ES-I3 (cell line): ENCODE measurements at regions not wholly inside any gene's neighbourhood (a gene's known extent, or its start where the extent isn't known, plus 50 kb on each side); places are given as distances from the start of the nearest gene placed in this dataset.
"Not testable (repeated sequence)": the region's sequence is repeated elsewhere in the genome, so short reads cannot be mapped to it uniquely, and the experiment has no call there.

Source experiments
- H3K36me3 ChIP-seq: 2 replicates; pipeline ENCODE4 v1.6.1; 2013; ENCODE audit warnings: mild to moderate bottlenecking, low read length, control low read depth, moderate library complexity; ENCODE audit not compliant: insufficient read depth
- H3K4me1 ChIP-seq: 2 replicates; pipeline ENCODE4 v1.6.1; 2013; ENCODE audit warnings: mild to moderate bottlenecking, control low read depth, low read length; ENCODE audit not compliant: insufficient read depth
- H3K9ac ChIP-seq: 2 replicates; pipeline ENCODE4 v1.6.1; 2013; ENCODE audit warnings: low read depth, mild to moderate bottlenecking, low read length, moderate library complexity
- H3K9me3 ChIP-seq: 2 replicates; pipeline ENCODE4 v1.6.1; 2013; ENCODE audit warnings: mild to moderate bottlenecking, low read length, moderate library complexity; ENCODE audit not compliant: control insufficient read depth, insufficient read depth

DNA sequence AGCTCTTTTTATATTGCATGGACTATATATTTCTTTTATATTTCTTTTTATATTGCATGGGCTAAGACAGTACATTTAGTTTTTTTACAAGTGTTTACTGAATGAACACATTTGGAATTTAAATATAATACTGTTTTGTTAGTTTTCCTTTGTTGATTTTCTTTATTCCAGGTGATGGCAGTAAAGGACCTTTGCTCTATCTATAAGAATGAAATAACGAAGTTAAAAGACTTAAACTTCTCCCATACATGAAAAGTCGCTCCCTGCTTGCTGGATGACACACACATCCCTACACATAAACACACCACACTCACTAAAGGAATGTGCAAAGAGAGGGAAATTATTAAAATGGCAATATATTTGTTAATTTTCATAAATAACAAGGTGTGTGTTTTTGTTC lies 102.5 kb upstream of the ANXA10 start:
- Histone ChIP-seq H3K36me3 (no peaks in the 10 kb centered on the region), H3K4me1 (no peaks in the 10 kb centered on the region), H3K9ac (no peak overlapping the region), H3K9me3 (no peaks in the 10 kb centered on the region)

DNA sequence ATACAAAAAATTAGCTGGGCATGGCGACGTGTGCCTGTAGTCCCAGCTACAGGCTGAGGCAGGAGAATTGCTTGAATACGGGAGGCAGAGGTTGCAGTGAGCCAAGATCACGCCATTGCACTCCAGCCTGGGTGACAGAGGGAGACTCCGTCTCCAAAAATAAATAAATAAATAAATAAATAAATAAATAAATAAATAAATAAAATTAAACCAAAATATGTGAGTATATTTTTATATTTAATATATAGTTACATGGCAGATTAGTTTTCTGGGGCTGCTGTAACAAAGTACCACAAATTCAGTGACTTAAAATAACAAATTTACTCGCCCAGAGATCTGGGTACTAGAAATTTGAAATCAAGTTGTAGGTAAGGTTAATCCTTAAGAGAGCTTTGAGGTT lies 84.2 kb upstream of the ANXA10 start:
- H3K9ac ChIP-seq, H3K4me1 ChIP-seq, H3K9me3 ChIP-seq, H3K36me3 ChIP-seq: not testable (repeated sequence)

DNA sequence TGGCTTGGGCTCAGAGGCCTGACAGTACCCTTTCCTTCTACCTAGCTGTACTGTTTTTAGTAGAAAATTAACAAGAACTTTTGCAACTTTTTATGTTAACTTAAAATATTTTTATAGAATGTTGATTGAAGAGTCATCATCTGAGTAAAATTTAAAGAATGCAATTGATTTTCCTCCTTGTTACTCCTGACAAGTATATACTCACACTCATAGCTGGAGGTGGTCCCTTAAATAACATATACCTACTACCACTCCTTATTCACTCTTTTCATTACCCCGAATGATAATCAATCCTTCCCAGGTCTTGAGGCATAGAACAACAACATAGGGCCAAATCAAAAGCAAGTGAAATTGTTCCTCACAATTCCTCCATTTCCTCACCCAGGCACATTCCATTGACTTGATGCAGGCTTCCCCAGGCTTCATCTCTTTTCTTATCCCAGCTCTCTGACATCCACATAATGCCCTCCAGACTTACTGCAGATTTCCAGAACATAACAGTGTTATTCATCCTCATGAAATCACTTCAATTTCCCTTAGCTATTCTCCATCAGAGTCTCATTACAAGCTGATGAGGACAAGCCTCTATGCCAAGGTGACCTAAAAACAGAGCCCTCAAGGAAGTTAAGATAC lies 73.2 kb upstream of the ANXA10 start:
- H3K4me1 ChIP-seq: peaks cover 9% of the 10 kb centered on the region; the same call in 1 of the 2 replicates
- no peak overlapping the region for H3K9ac ChIP-seq
- H3K9me3 ChIP-seq: peaks cover 7% of the 10 kb centered on the region
- no peaks in the 10 kb centered on the region for H3K36me3 ChIP-seq

DNA sequence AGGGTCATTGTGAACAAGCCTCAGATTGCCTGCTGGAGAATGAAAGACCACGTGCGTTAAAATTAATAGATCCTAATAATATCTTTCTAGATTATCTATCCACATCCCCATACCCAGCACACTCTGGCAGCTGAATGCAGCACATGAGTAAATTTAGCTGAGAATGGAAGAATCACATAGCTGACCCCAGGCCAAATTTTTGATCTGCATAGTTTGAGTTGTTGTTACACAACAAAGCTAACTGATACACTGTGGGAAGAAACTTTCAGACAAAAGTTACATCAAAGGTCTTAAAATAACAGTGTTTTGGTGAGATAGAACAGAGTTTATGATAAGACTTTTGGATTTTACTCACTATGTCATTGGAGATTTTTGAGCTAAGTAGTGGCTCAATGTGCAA lies 72.4 kb upstream of the ANXA10 start:
- Histone ChIP-seq H3K36me3 (no peaks in the 10 kb centered on the region), H3K9me3 (peaks cover 7% of the 10 kb centered on the region), H3K4me1 (peaks cover 9% of the 10 kb centered on the region; the same call in 1 of the 2 replicates), H3K9ac (no peak overlapping the region)

DNA sequence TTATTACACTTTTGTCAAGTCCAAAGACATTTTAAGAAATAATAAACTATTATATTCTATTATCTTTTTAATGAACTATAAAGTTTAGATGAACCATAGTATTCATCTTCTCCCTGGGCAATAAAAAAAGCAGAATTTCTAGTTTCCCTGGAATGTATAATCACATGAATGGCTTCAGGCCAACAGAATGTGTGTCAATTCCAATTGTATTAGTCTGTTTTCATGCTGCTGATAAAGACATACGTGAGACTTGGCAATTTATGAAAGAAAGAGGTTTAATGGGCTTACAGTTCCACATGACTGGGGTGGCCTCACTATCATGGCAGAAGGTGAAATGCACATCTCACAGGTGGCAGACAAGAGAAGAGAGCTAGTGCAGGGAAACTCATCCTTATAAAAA lies 70.7 kb upstream of the ANXA10 start:
- Histone ChIP-seq H3K9me3 (peaks cover 7% of the 10 kb centered on the region), H3K9ac (no peak overlapping the region), H3K4me1 (peaks cover 6% of the 10 kb centered on the region; the same call in 1 of the 2 replicates), H3K36me3 (no peaks in the 10 kb centered on the region)

DNA sequence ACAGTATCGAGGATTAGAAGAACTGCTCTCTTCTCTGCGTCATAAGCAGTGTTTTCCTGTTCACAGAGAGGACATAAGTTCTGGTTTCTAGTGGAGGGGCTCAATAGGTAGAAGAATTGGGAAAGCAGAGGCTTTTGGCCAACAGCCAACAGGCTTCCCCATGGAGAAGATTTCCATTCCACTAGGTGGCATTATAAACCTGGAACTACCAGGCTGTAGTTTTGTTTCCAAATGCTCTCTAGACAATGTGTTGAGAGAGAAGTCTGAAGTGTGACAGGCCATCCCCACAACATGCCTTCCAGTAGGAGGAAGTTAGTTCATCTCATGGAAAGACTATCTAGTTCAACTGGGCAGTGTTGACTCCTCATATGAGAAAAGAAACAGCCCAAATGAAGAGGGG lies 63.8 kb upstream of the ANXA10 start:
- Histone ChIP-seq H3K9me3 (no peaks in the 10 kb centered on the region; the same call in 1 of the 2 replicates), H3K9ac (no peak overlapping the region), H3K4me1 (no peaks in the 10 kb centered on the region), H3K36me3 (no peaks in the 10 kb centered on the region)

DNA sequence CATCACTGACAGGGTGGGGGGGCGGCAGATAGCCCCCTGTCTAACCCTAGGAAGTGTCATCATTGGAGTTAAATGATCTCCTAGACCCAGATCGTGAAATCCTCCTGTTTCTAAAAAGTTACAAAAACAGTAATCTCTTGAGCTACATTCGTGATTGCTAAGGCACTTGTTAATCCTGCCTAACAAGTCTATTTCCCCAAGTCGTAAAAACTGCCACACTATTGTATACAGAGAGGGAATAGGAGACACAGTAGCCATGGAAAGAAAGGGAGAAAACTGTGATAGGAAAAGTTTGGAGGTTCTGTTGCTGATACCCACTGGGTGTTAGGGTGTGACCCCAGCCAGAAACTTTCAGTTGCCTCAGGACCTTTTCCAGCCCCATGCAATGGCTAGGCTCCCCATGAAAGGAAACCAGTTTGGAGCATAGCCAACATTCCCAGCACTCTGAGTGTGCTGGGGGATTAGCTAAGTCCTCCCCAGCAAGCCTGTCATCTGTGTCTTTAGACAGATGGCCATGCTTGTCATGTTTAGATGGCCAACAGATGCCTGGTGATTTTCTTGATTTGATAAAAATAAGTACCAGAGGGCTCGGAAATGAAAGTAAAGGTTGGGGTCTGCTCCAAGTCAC lies 63.3 kb upstream of the ANXA10 start:
- no peaks in the 10 kb centered on the region for H3K4me1 ChIP-seq
- H3K9ac ChIP-seq: no peak overlapping the region
- H3K9me3 ChIP-seq: no peaks in the 10 kb centered on the region; the same call in 1 of the 2 replicates
- H3K36me3 ChIP-seq: no peaks in the 10 kb centered on the region

DNA sequence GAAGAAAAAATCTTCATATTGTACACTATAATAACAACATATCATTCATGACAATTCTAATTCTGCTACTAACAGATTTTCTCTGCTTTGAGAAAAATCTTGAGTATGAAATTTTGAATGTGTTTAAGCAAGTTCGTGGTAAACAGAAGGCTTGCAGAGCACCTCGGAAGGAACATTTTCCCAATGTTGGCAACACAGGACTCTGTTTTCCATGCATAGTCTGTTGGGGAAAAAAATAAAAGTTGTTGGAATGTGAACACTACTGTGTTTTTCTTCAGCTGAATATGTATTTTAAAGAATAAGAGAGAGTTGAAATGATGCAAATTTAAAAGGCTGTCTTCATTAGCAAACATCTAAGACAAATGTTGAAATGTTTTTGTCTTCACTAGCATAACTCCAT lies 54.7 kb upstream of the ANXA10 start:
- Histone ChIP-seq H3K4me1 (no peaks in the 10 kb centered on the region), H3K9ac (no peak overlapping the region), H3K9me3 (no peaks in the 10 kb centered on the region), H3K36me3 (no peaks in the 10 kb centered on the region)

DNA sequence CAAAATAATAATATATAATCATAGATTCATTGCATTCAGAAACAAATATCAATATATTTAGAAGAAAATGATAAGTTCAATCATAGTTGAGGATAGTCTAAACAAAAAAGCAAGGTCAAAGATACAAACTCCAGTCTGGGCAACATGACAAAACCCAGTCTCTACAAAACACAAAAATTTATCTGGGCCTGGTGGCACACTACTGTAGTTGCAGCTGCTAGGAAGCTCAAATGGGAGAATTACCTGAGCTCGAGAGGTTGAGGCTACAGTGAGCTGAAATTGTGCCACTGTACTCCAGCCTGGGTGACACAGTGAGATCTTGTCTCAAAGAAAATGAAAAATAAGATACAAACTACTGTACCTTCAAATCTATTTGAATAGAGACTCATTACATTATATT lies 52.7 kb upstream of the ANXA10 start:
- H3K9ac ChIP-seq: no peak overlapping the region
- H3K9me3 ChIP-seq: no peaks in the 10 kb centered on the region
- no peaks in the 10 kb centered on the region for H3K36me3 ChIP-seq
- H3K4me1 ChIP-seq: no peaks in the 10 kb centered on the region
